ENCODE measurements at regions not wholly inside any gene's neighbourhood (a gene's known extent, or its start where the extent isn't known, plus 50 kb on each side); places are given as distances from the start of the nearest gene placed in this dataset.

- TF ChIP-seq, protein P1, sequence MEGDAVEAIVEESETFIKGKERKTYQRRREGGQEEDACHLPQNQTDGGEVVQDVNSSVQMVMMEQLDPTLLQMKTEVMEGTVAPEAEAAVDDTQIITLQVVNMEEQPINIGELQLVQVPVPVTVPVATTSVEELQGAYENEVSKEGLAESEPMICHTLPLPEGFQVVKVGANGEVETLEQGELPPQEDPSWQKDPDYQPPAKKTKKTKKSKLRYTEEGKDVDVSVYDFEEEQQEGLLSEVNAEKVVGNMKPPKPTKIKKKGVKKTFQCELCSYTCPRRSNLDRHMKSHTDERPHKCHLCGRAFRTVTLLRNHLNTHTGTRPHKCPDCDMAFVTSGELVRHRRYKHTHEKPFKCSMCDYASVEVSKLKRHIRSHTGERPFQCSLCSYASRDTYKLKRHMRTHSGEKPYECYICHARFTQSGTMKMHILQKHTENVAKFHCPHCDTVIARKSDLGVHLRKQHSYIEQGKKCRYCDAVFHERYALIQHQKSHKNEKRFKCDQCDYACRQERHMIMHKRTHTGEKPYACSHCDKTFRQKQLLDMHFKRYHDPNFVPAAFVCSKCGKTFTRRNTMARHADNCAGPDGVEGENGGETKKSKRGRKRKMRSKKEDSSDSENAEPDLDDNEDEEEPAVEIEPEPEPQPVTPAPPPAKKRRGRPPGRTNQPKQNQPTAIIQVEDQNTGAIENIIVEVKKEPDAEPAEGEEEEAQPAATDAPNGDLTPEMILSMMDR (IDR thresholded peaks at IDR 0.05; ENCODE audit: low read depth, low read length, poor library complexity, severe bottlenecking), result no peak
- TF ChIP-seq EZH2phosphoT487 (IDR thresholded peaks at IDR 0.05; ENCODE audit: borderline replicate concordance, low read length), result no peak
These were observed 488.5 kb upstream of the RUNX1 start for GRCh38 chr21:35537604-35538003.

Measured in DOHH2 (cell line).